AG20443 (cell line): ENCODE measurements at regions not wholly inside any gene's neighbourhood (a gene's known extent, or its start where the extent isn't known, plus 50 kb on each side); places are given as distances from the start of the nearest gene placed in this dataset.
"Not testable (repeated sequence)": the region's sequence is repeated elsewhere in the genome, so short reads cannot be mapped to it uniquely, and the experiment has no call there.

ENCODE experiments used
- DNase-seq: peaks from one replicate; pipeline ENCODE4 v3.0.0; 2012; ENCODE audit warnings: low spot score, mixed read lengths

DNA sequence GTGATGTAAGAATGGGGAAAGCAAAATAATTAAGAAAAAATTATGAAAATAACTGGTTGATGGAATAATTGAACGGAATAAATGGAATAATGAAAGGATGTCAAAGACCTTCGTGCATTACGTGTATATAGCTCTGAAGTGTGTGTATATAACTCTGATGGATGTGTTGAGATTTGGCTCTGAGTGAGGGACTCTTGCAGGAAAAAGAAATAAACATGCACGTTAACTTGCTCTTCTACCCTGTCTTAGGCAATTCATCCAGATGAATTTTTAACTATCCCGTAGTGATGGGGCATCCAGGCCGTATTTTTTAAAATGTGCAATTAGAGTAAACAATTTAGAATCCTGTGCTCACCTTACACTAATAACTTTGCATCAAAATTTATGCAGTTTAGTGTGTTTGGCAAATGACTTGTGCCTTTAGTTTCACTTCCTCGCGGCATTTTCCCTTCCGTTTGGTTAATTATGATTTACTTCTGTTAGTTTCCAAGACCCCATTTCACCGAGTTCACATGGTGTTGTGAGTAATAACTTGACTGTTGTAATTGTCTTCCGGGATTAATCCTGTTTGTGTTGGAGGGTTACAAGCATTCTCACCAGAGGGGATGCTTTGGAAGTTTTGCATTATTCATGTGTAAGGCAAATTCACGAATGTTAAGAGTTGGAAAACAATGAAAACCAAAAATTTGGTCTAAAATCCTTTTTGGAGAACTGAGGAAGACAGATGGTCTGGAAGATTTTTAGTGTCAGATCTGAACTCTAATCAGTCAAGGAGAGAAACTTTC is 256.5 kb upstream of the FAT1 start:
- no peak for DNase-seq

GRCh38 chr4:186981161-186981560 is 257.5 kb upstream of the FAT1 start:
- DNase-seq: no peak

- no peak for DNase-seq
These were observed 258.5 kb upstream of the FAT1 start for GRCh38 chr4:186982160-186982559.

DNA sequence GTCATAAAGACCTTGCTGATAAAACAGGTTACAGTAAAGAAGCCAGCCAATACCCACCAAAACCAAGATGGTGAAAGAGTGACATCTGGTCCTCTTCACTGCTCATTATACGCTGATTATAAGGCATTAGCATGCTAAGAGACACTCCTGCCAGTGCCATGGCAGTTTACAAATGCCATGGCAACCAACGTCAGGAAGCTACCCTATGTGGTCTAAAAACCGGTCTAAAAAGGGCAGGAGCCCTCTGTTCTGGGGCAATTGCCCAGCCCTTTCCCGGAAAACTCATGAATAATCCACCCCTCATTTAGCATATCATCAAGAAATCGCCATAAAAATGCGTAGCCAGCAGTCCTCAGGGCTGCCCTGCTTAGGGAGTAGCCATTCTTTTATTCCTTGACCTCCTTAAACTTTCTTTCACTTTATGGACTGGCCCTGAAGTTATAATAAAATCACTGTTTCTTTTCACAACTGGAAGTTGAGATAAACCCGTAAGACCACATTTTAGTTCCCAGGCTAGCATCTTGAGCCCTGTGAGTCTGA is 260.5 kb upstream of the FAT1 start:
- DNase-seq: no peak

GRCh38 chr4:186999686-187000085 is 276.0 kb upstream of the FAT1 start:
- no peak for DNase-seq

- DNase-seq: no peak
These were observed 276.6 kb upstream of the FAT1 start for GRCh38 chr4:187000281-187000680.

GRCh38 chr4:187002133-187002532 is 278.5 kb upstream of the FAT1 start:
- DNase-seq: not testable (repeated sequence)

GRCh38 chr4:187004628-187005027 is 281.0 kb upstream of the FAT1 start:
- DNase-seq: no peak

GRCh38 chr4:187006189-187006618 is 282.5 kb upstream of the FAT1 start:
- no peak for DNase-seq

- no peak for DNase-seq
These were observed 286.4 kb upstream of the FAT1 start for GRCh38 chr4:187010052-187010451.

DNA sequence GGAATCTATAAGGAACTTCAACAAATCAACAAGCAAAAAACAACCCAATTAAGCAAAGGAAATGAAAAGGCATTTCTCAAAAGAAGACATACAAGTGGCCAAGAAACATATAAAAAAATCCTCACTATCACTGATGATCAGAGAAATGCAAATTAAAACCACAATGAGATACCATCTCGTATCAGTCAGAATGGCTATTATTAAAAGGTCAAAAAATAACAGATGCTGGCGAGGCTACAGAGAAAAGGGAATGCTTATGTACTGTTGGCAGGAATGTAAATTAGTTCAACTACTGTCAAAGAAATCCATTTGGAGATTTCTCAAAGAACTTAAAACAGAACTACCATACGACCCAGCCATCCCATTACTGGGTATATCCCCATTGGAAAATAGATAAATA is 292.4 kb upstream of the FAT1 start:
- no peak for DNase-seq

DNA sequence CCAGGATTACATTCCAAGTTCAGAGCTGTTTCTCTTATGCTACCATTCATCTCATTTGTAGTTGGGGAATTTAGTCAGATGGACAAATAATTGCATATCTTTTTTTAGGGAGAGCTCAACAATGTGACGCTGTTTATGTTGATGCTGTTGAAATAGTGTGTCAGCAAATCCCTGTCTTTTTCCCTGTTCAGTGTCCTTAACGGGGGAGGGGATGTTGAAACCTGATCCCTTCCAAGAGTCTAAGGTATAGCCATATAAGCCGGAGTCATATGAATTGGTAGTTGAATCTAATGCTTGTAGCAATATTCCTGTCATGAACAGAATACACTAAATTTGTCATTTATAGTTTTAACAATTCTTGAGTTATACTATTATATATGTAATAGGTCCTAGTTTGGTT is 293.5 kb upstream of the FAT1 start:
- no peak for DNase-seq

DNA sequence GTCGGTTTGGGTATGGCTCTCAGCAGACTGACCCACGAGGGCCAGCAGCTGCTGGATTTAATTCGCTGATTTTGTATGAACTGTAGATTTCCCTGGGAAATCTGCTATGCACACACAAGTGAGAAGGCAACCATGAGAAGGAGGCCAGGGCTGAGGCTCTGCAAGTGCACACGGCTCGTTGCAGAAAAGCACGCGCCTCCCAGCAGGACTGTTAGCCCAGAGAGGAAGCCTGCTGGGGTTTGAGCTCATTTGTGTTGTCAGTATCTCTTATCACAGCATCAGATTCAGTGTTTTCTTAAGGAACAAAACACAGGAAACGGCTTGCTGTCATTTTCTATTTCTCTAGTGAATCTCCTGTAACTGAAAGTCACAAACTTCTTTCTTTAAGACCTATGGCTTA is 296.2 kb upstream of the FAT1 start:
- no peak for DNase-seq

GRCh38 chr4:187020676-187021075 is 297.0 kb upstream of the FAT1 start:
- no peak for DNase-seq

- no peak for DNase-seq
These were observed 298.0 kb upstream of the FAT1 start for GRCh38 chr4:187021436-187022205.

DNA sequence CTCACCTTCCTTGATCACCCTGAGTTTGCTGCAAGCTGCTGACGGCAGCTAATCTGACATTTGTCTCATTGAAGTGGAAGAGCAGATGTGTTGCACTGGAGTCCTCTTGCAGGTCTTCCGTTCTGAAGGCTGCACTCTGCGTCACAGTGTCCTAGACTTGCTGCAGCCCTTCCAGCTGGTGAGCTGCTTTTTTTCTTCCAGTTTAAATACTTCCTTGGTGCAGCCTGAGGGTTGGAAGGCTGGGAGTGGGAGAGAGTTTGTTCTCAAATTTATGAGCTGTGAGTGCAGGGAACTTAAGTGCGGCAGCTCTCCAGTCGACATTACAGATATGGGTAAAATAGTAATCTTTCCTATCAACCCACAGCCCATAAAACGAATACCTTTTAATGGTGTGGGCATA is 303.6 kb upstream of the FAT1 start:
- no peak for DNase-seq

- DNase-seq: no peak
These were observed 318.6 kb upstream of the FAT1 start for GRCh38 chr4:187042251-187042650.

- no peak for DNase-seq
These were observed 322.8 kb upstream of the FAT1 start for GRCh38 chr4:187046471-187046870.

DNA sequence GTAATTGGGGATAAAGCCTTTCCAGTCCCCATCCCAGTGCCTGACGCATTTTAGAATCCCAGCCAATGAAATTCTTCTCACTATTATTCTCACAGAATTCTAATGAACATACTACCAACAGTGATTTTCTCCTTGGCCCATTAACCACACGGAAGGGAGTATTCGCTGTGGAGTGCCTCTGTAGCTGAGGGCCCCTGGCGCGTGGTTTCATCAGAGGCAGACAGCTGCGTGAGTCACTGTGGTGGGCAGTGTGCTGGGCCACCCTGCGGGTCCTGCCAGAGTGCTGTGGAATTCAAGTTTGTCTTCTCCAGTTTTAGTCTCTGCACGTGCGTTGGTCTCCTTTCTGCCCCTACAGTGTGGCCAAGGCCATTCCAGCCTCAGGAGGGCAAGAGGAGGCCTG is 335.4 kb upstream of the FAT1 start:
- no peak for DNase-seq

GRCh38 chr4:187059895-187060294 is 336.2 kb upstream of the FAT1 start:
- no peak for DNase-seq

- no peak for DNase-seq
These were observed 336.9 kb upstream of the FAT1 start for GRCh38 chr4:187060551-187060950.

GRCh38 chr4:187063251-187063650 is 339.6 kb upstream of the FAT1 start:
- DNase-seq: no peak

GRCh38 chr4:187064033-187064432 is 340.4 kb upstream of the FAT1 start:
- DNase-seq: no peak
